HepG2 (cell line): ENCODE measurements at regions not wholly inside any gene's neighbourhood (a gene's known extent, or its start where the extent isn't known, plus 50 kb on each side); places are given as distances from the start of the nearest gene placed in this dataset.

Experiments
- ATAC-seq: fragments of 200-7000 bp; cut with Tn5 transposase; 3 replicates; pipeline ENCODE4 v1.9.1; 2020; ENCODE audit warnings: mild to moderate bottlenecking, moderate library complexity
- BruUV-seq: library from RNA; stranded (reverse); fragments of 400-500 nt; replicated peaks from 2 replicates; lab custom pipeline; 2021; lab: Mats Ljungman, UMichigan
- CTCF ChIA-PET: fragments of 300-600 bp; formaldehyde crosslinking; extraction: SDS; loops from one replicate; lab custom pipeline; 2021; ENCODE audit warnings: low total read pairs, inconsistent platforms, low intra/inter-chr PET ratio; lab: Yijun Ruan, JAX
- POLR2A ChIA-PET: fragments of 350-600 bp; sonication (Branson Sonifier 250); formaldehyde crosslinking; loops from one replicate; lab custom pipeline; 2020; ENCODE audit warnings: antibody characterized with exemption, inconsistent platforms; lab: Yijun Ruan, JAX
- DNase-seq: peaks from one replicate; pipeline ENCODE4 v3.0.0-alpha.2; 2015; ENCODE audit warnings: low spot score
- FAIRE-seq: peaks from 3 replicates; lab custom pipeline; 2011; peaks lifted over from hg19 to GRCh38; lab: Jason Lieb, UNC
- H2AFZ ChIP-seq: one replicate; pipeline ENCODE4 v1.6.1; 2011; ENCODE audit warnings: low read length, inconsistent platforms
- H3K27ac ChIP-seq: fragments of 300-600 bp; 3 replicates; pipeline ENCODE4 v1.8.0; 2011; ENCODE audit warnings: mixed run types, mild to moderate bottlenecking, mixed read lengths, low read length, inconsistent platforms; ENCODE audit not compliant: insufficient read depth; ENCODE audit errors: extremely low read length
- H3K27me3 ChIP-seq, 2 experiments: fragments of 200-600 bp in 1 of 2; 2 replicates in 1 of 2; 3 replicates in 1 of 2; pipeline versions ENCODE4 v1.6.0 to v1.8.0; 2011; ENCODE audit warnings: low read length in 2 of 2, mild to moderate bottlenecking in 2 of 2, moderate library complexity in 2 of 2, inconsistent platforms in 1 of 2; ENCODE audit not compliant: insufficient read depth in 2 of 2, control insufficient read depth in 1 of 2
- H3K36me3 ChIP-seq, 2 experiments: fragments of 200-600 bp in 1 of 2; replicated peaks in 1 of 2; 2 replicates in 1 of 2; 3 replicates in 1 of 2; pipeline versions ENCODE4 v1.5.1 to v1.8.0; 2011; ENCODE audit warnings: low read length in 2 of 2, inconsistent platforms in 1 of 2; ENCODE audit not compliant: insufficient read depth in 2 of 2, control insufficient read depth in 1 of 2
- H3K4me1 ChIP-seq: 2 replicates; pipeline ENCODE4 v1.5.1; 2012; ENCODE audit warnings: low read length, inconsistent platforms; ENCODE audit not compliant: insufficient read depth
- H3K4me2 ChIP-seq: 2 replicates; pipeline ENCODE4 v1.6.0; 2011; ENCODE audit warnings: low read depth, low read length, inconsistent platforms
- H3K4me3 ChIP-seq, 3 experiments: fragments of 200-600 bp in 1 of 3; sonication (generic), shearing (Covaris generic) in 1 of 3; replicated peaks in 1 of 3; 2 replicates each; pipeline ENCODE4 v1.5.1; 2011 to 2016; ENCODE audit warnings: low read length in 3 of 3, inconsistent platforms in 2 of 3, low read depth in 2 of 3, mild to moderate bottlenecking in 2 of 3, control low read depth in 1 of 3, mixed read lengths in 1 of 3; ENCODE audit not compliant: insufficient read depth in 1 of 3
- H3K79me2 ChIP-seq: one replicate; pipeline ENCODE4 v1.6.1; 2011; ENCODE audit warnings: low read length, inconsistent platforms; ENCODE audit not compliant: insufficient read depth
- H3K9ac ChIP-seq: 2 replicates; pipeline ENCODE4 v1.6.0; 2011; ENCODE audit warnings: mild to moderate bottlenecking, low read depth, low read length, inconsistent platforms; ENCODE audit not compliant: insufficient read depth
- H3K9me3 ChIP-seq: 2 replicates; pipeline ENCODE4 v1.5.1; 2012; ENCODE audit warnings: mild to moderate bottlenecking, low read length
- H4K20me1 ChIP-seq: 2 replicates; pipeline ENCODE4 v1.6.0; 2011; ENCODE audit warnings: inconsistent platforms, mild to moderate bottlenecking, low read length, moderate library complexity; ENCODE audit not compliant: insufficient read depth
- CHD4 ChIP-seq: fragments of 200-600 bp; sonication (generic); IDR thresholded peaks from 2 replicates; pipeline ENCODE4 v1.7.0; 2017; ENCODE audit warnings: mild to moderate bottlenecking, low read length, borderline replicate concordance
- DNMT1 ChIP-seq: sonication (generic); formaldehyde crosslinking; IDR thresholded peaks from 2 replicates; pipeline ENCODE4 v1.5.1; 2020; ENCODE audit warnings: mild to moderate bottlenecking, missing genetic modification reagents
- MYNN ChIP-seq: sonication (generic); formaldehyde crosslinking; IDR thresholded peaks from 2 replicates; pipeline ENCODE4 v1.4.0; 2020; ENCODE audit warnings: mild to moderate bottlenecking, low read depth, missing genetic modification reagents
- ZNF44 ChIP-seq: sonication (generic); formaldehyde crosslinking; IDR thresholded peaks from 2 replicates; pipeline ENCODE4 v1.5.1; 2020; ENCODE audit warnings: mild to moderate bottlenecking, missing genetic modification reagents
- WGBS: methylation state at CpG from one replicate; pipeline ENCODE4 v1.1.6; 2017; ENCODE audit warnings: low lambda C conversion rate; 5-methylcytosine and 5-hydroxymethylcytosine counted together
- in situ Hi-C: cut with HindIII; loops from 2 replicates; pipeline ENCODE4 v1.10.0; 2017; ENCODE audit warnings: low pct_unique_long_range_greater_than_20kb; ENCODE audit not compliant: extremely low pct_ligation_motif_present
- intact Hi-C: fragments of 100-400 bp; cut with micrococcal nuclease; formaldehyde crosslinking; loops from one replicate; pipeline ENCODE4 v1.10.0; 2022; ENCODE audit not compliant: unreplicated experiment
- TF ChIP-seq, protein P1 (sequence below): sonication (generic); formaldehyde crosslinking; IDR thresholded peaks from 2 replicates; pipeline ENCODE4 v1.5.0; 2020; ENCODE audit warnings: missing genetic modification reagents

DNA sequence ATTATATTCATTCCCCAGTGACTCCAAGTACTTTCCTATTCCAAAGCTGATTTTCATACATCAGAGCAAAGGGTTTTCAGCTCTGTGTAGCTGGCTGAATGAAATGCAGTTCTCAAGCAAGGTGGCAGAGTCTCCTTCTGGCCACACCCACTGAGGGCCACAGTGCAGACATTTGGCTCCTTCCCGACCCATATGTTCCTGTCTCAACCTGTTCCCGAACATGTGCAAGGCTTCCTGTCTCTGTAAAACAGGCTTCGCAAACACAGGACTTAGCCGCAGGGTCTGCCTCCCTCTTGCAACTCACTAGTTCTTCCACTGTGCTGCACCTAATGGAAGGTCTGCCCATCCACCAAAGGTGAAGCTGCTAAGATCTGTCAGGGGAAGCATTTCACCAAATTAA is 249.2 kb downstream of the MID1IP1 start:
- H3K4me3 ChIP-seq = no peak overlapping the region
- no peaks in the 10 kb centered on the region for H3K79me2 ChIP-seq
- intact Hi-C loops (no loop called here), in situ Hi-C loops (no loop called here)
- H3K27ac ChIP-seq = no peak overlapping the region
- no peak for FAIRE-seq
- H4K20me1 ChIP-seq = no peaks in the 10 kb centered on the region
- no peak overlapping the region for H3K4me2 ChIP-seq
- ChIA-PET CTCF (no interaction called here), POLR2A (no interaction called here)
- no peak for ATAC-seq
- BruUV-seq = no TSS peak
- H3K9me3 ChIP-seq = no peaks in the 10 kb centered on the region
- no peaks in the 10 kb centered on the region for H3K27me3 ChIP-seq
- no peak overlapping the region for H2AFZ ChIP-seq
- H3K9ac ChIP-seq = no peak overlapping the region
- peaks cover 46% of the 10 kb centered on the region for H3K4me1 ChIP-seq
- no peak for TF ChIP-seq MYNN
- no peak for TF ChIP-seq DNMT1
- TF ChIP-seq, protein P1, sequence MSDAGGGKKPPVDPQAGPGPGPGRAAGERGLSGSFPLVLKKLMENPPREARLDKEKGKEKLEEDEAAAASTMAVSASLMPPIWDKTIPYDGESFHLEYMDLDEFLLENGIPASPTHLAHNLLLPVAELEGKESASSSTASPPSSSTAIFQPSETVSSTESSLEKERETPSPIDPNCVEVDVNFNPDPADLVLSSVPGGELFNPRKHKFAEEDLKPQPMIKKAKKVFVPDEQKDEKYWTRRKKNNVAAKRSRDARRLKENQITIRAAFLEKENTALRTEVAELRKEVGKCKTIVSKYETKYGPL (CRISPR knock-in tag) = no peak
- TF ChIP-seq ZNF44 (CRISPR knock-in tag) = no peak
- 97% methylated on average over 4 of the region's 4 CpGs for WGBS
- DNase-seq = no peak
- H3K36me3 ChIP-seq = no peaks in the 10 kb centered on the region

DNA sequence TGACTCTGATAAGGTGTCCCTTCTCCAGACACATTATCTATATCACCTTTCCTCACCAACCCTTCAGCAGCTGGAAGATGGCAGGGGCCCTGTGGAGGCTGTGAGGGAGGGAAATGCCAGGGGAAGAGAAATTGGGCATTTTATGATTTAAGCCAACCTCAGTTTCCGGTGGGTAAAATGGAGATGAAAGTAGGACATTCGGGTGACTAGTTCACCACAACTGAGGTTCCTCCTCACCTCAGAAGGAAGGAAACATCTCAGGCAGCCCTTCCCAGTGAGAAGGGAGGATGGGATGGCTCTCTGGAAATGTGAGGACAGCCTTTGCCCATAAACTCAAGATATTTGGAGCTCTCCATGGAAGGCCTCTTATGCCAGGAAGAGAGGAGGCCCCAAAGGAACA is 251.5 kb downstream of the MID1IP1 start:
- 91% methylated on average over 2 of the region's 2 CpGs for WGBS
- no peak for FAIRE-seq
- Histone ChIP-seq H2AFZ (no peak overlapping the region), H4K20me1 (no peaks in the 10 kb centered on the region), H3K79me2 (no peaks in the 10 kb centered on the region), H3K9ac (no peak overlapping the region), H3K9me3 (no peaks in the 10 kb centered on the region), H3K4me2 (no peak overlapping the region), H3K4me3 (no peak overlapping the region), H3K27me3 (no peaks in the 10 kb centered on the region), H3K36me3 (no peaks in the 10 kb centered on the region), H3K27ac (no peak overlapping the region), H3K4me1 (peaks cover 54% of the 10 kb centered on the region)
- ChIA-PET CTCF (no interaction called here), POLR2A (interaction anchor here (1.1 kb wide), 1 partner anchor 79 kb away, joined by 3 read pairs; no protein-coding TSS in a partner anchor)
- intact Hi-C loops (no loop called here), in situ Hi-C loops (no loop called here)
- ATAC-seq = no peak
- BruUV-seq = no TSS peak
- DNase-seq = no peak
- TF ChIP-seq CHD4 = no peak
